ENCODE measurements at regions not wholly inside any gene's neighbourhood (a gene's known extent, or its start where the extent isn't known, plus 50 kb on each side); places are given as distances from the start of the nearest gene placed in this dataset.
"Not testable (repeated sequence)": the region's sequence is repeated elsewhere in the genome, so short reads cannot be mapped to it uniquely, and the experiment has no call there.

DNA sequence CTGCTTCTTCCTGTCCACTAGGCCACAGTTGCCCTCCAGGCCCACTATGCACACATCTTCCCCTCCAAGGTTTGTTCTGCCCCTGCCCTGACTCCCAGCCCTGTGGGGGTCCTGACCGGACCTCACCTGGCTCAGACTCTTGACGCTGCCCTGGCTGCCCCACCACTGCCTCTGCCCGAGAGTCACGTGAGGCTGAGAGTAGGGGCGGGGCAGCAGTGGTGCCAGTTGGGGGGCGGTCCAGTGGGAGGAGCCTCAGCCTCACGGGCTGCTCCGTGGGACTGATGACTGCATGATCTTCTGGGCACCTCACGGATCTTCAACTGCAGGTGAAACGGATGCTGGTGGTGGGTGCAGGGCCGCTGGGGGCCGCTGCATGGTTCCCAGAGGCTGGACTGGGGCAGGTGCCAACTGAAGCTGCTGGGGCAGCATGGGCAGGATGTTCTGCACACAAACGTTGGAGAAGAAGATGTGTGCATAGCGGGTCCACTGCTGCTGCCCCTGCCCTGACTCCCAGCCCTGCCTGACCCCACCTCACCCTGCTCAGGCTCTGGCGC lies 77.6 kb downstream of the HHIPL2 start:
- H3K27me3 ChIP-seq (ENCODE audit: control insufficient read depth in 1 of 2, insufficient read depth in 2 of 2, low read length in 1 of 2); H3K36me3 ChIP-seq (ENCODE audit: control insufficient read depth in 1 of 2, insufficient read depth in 2 of 2, low read length in 1 of 2); intact Hi-C loops (cut with DNase I); H3K4me3 ChIP-seq (ENCODE audit: low read length in 2 of 2); H3K9me3 ChIP-seq (ENCODE audit: control insufficient read depth, low read length); DNase-seq; H3K4me1 ChIP-seq (ENCODE audit: control insufficient read depth in 1 of 2, insufficient read depth in 2 of 2, low read length in 2 of 2); ATAC-seq (ENCODE audit: low FRiP score); H3K27ac ChIP-seq (ENCODE audit: low read depth in 1 of 2, low read length in 2 of 2): not testable (repeated sequence)
- WGBS, 2 donors = 81 to 86% methylated on average over 13 to 15 of the region's 15 CpGs

DNA sequence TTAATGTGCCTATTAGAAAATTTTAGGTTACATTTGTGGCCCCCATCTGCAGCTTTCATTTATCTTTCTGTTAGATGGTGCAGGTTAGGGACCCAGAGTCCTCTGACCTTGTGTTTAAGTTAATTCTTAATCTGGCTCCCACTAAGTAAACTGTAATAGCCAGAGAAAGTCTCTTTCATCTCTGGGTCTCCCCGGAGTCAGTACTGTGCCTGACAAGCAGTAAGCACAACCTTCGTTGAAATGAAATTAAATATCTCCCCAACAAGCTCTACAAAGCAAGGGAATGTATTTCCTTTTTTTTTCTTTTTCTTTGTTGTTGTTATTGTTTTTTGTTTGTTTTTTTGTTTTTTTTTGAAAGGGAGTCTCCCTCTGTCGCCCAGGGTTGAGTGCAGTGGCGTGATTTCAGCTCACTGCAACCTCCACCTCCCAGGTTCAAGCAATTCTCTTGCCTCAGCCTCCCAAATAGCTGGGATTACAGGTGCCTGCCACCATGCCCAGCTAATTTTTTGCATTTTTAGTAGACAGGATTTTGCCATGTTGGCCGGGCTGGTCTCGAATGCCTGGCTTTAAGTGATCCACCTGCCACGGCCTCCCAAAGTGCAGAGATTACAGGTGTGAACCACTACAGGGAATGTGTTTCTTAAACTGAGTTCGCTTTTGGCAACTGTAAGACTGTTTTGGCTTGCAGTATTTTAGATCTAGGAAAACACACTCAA lies 81.6 kb downstream of the HHIPL2 start:
- intact Hi-C loops (cut with DNase I) = loop anchor here in 1 of 2 donors (10.0 kb wide), 1 partner anchor 248 kb away; the partner anchor contains the start of genes AIDA and BROX
- no peak for DNase-seq

DNA sequence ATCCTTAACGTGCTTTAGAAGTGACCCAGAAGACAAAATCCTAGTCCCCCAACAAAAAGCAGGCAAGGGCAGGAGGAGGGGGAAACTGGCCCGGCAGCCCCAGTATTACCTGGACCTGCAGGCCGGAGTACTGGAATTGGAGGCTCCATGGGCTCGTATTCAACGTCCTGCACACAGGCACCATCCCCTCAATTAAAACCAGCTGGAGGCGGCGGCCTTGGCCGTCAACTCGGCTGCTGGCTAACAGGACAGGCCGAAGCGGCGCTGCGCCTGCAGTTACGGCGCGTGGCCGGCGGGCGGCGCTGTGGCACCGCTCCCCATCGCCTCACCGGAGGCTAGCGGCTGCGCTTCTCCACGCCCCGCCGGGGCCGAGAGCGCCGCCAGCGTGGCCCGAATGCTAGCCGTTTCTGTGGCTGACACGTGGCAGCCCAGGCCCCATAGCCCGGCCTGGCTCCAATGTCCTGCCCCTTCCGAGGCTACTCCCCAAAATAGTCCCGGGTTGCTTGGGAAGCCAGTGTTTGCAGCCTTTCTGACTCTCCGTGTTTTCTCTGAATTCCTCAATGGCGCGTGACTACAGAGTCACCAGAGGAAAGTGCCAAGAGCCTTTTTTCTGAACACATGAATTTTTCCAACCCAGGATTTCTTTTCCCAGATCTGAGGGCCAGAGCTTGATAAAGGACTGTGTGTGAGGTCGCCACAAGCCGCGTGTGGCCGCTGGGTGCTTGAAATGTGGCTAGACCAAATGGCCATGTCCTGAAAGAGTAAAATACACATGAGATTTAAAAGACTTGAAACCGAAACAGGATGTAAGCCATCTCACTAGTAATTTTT lies 82.5 kb downstream of the HHIPL2 start:
- 0% methylated on average over 46 of the region's 46 CpGs for WGBS, 2 donors

More for the DNA sequence above, 81.6 kb downstream of the HHIPL2 start:
- Histone ChIP-seq H3K27ac (ENCODE audit: low read depth in 1 of 2, low read length in 2 of 2) (peak overlapping the region; percentile 44 to 67), H3K9me3 (ENCODE audit: control insufficient read depth, low read length) (no peaks in the 10 kb centered on the region), H3K4me3 (ENCODE audit: low read length in 2 of 2) (no peak overlapping the region), H3K36me3 (ENCODE audit: control insufficient read depth in 1 of 2, insufficient read depth in 2 of 2, low read length in 1 of 2) (no peaks in the 10 kb centered on the region), H3K27me3 (ENCODE audit: control insufficient read depth in 1 of 2, insufficient read depth in 2 of 2, low read length in 1 of 2) (no peaks in the 10 kb centered on the region), H3K4me1 (ENCODE audit: control insufficient read depth in 1 of 2, insufficient read depth in 2 of 2, low read length in 2 of 2) (no peaks in the 10 kb centered on the region)
- WGBS, 2 donors = 92 to 93% methylated on average over 8 of the region's 8 CpGs
- no peak for ATAC-seq (ENCODE audit: low FRiP score)

GRCh38 chr1:222464841-222465210 lies 83.1 kb downstream of the HHIPL2 start:
- Histone ChIP-seq H3K27ac (ENCODE audit: low read depth in 1 of 2, low read length in 2 of 2) (peak overlapping the region in 1 of 2 donors; percentile 41), H3K36me3 (ENCODE audit: control insufficient read depth in 1 of 2, insufficient read depth in 2 of 2, low read length in 1 of 2) (no peaks in the 10 kb centered on the region), H3K4me3 (ENCODE audit: low read length in 2 of 2) (peak overlapping the region in 1 of 2 donors; percentile 29), H3K4me1 (ENCODE audit: control insufficient read depth in 1 of 2, insufficient read depth in 2 of 2, low read length in 2 of 2) (no peaks in the 10 kb centered on the region), H3K9me3 (ENCODE audit: control insufficient read depth, low read length) (no peaks in the 10 kb centered on the region), H3K27me3 (ENCODE audit: control insufficient read depth in 1 of 2, insufficient read depth in 2 of 2, low read length in 1 of 2) (no peaks in the 10 kb centered on the region)
- intact Hi-C loops (cut with DNase I) = loop anchor here (1.0 to 10.0 kb wide), 3 partner anchors 169 to 250 kb away; partner anchors contain the start of genes AIDA (in 1 of the 2) and BROX (in 1 of the 2)
- peak; percentile 69 to 86 for DNase-seq
- peak; percentile 58 for ATAC-seq (ENCODE audit: low FRiP score)
- WGBS, 2 donors = 17 to 18% methylated on average over 10 of the region's 10 CpGs

More for the DNA sequence above, 82.5 kb downstream of the HHIPL2 start:
- Histone ChIP-seq H3K4me3 (ENCODE audit: low read length in 2 of 2) (peak overlapping the region in 1 of 2 donors; percentile 29), H3K36me3 (ENCODE audit: control insufficient read depth in 1 of 2, insufficient read depth in 2 of 2, low read length in 1 of 2) (no peaks in the 10 kb centered on the region), H3K27ac (ENCODE audit: low read depth in 1 of 2, low read length in 2 of 2) (peak overlapping the region in 1 of 2 donors; percentile 64), H3K4me1 (ENCODE audit: control insufficient read depth in 1 of 2, insufficient read depth in 2 of 2, low read length in 2 of 2) (no peaks in the 10 kb centered on the region), H3K9me3 (ENCODE audit: control insufficient read depth, low read length) (no peaks in the 10 kb centered on the region), H3K27me3 (ENCODE audit: control insufficient read depth in 1 of 2, insufficient read depth in 2 of 2, low read length in 1 of 2) (no peaks in the 10 kb centered on the region)
- ATAC-seq (ENCODE audit: low FRiP score) = peak; percentile 100
- peak; percentile 97 for DNase-seq
- intact Hi-C loops (cut with DNase I) = loop anchor here (1.0 to 10.0 kb wide), 3 partner anchors 169 to 249 kb away; partner anchors contain the start of genes AIDA (in 1 of the 2) and BROX (in 1 of the 2)

- no peak for DNase-seq
- Histone ChIP-seq H3K4me1 (ENCODE audit: control insufficient read depth in 1 of 2, insufficient read depth in 2 of 2, low read length in 2 of 2) (no peaks in the 10 kb centered on the region), H3K36me3 (ENCODE audit: control insufficient read depth in 1 of 2, insufficient read depth in 2 of 2, low read length in 1 of 2) (no peaks in the 10 kb centered on the region), H3K9me3 (ENCODE audit: control insufficient read depth, low read length) (no peaks in the 10 kb centered on the region), H3K27ac (ENCODE audit: low read depth in 1 of 2, low read length in 2 of 2) (no peak overlapping the region), H3K27me3 (ENCODE audit: control insufficient read depth in 1 of 2, insufficient read depth in 2 of 2, low read length in 1 of 2) (no peaks in the 10 kb centered on the region), H3K4me3 (ENCODE audit: low read length in 2 of 2) (no peak overlapping the region)
- WGBS, 2 donors = 85 to 87% methylated on average over 8 of the region's 8 CpGs
- intact Hi-C loops (cut with DNase I) = loop anchor here in 1 of 2 donors (10.0 kb wide), 1 partner anchor 252 kb away; the partner anchor contains the start of genes AIDA and BROX
- ATAC-seq (ENCODE audit: low FRiP score) = no peak
Measured at GRCh38 chr1:222463059-222463730, 84.7 kb downstream of the HHIPL2 start.

DNA sequence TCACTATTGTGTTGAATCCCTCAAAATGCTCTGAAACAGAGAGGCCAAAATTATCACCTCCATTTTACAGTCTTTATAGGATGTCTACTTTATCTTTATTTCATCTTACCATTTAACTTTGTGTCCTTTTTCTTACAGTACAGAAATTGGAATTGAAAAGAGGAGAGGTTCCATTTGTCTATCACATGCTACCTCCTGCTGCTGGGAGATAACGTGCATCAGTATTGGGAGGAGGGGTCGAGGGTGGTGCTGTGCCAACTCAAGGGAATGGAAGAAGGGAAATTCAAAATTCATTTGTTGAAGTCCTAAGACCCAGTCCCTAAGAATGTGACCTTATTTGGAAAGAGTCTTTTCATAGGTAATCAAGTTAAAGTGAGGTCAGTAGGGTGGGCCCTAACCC lies 85.3 kb downstream of the HHIPL2 start:
- Histone ChIP-seq H3K4me1 (ENCODE audit: control insufficient read depth in 1 of 2, insufficient read depth in 2 of 2, low read length in 2 of 2) (no peaks in the 10 kb centered on the region), H3K36me3 (ENCODE audit: control insufficient read depth in 1 of 2, insufficient read depth in 2 of 2, low read length in 1 of 2) (no peaks in the 10 kb centered on the region), H3K27ac (ENCODE audit: low read depth in 1 of 2, low read length in 2 of 2) (no peak overlapping the region), H3K27me3 (ENCODE audit: control insufficient read depth in 1 of 2, insufficient read depth in 2 of 2, low read length in 1 of 2) (no peaks in the 10 kb centered on the region), H3K4me3 (ENCODE audit: low read length in 2 of 2) (no peak overlapping the region), H3K9me3 (ENCODE audit: control insufficient read depth, low read length) (no peaks in the 10 kb centered on the region)
- ATAC-seq (ENCODE audit: low FRiP score) = no peak
- intact Hi-C loops (cut with DNase I) = loop anchor here in 1 of 2 donors (10.0 kb wide), 1 partner anchor 252 kb away; the partner anchor contains the start of genes AIDA and BROX
- 83 to 84% methylated on average over 2 of the region's 2 CpGs for WGBS, 2 donors
- no peak for DNase-seq

GRCh38 chr1:222461941-222462340 lies 86.0 kb downstream of the HHIPL2 start:
- Histone ChIP-seq H3K4me1 (ENCODE audit: control insufficient read depth in 1 of 2, insufficient read depth in 2 of 2, low read length in 2 of 2) (no peaks in the 10 kb centered on the region), H3K27me3 (ENCODE audit: control insufficient read depth in 1 of 2, insufficient read depth in 2 of 2, low read length in 1 of 2) (no peaks in the 10 kb centered on the region), H3K9me3 (ENCODE audit: control insufficient read depth, low read length) (no peaks in the 10 kb centered on the region), H3K27ac (ENCODE audit: low read depth in 1 of 2, low read length in 2 of 2) (no peak overlapping the region), H3K36me3 (ENCODE audit: control insufficient read depth in 1 of 2, insufficient read depth in 2 of 2, low read length in 1 of 2) (no peaks in the 10 kb centered on the region), H3K4me3 (ENCODE audit: low read length in 2 of 2) (no peak overlapping the region)
- ATAC-seq (ENCODE audit: low FRiP score) (no peak), DNase-seq (no peak)
- intact Hi-C loops (cut with DNase I) = loop anchor here in 1 of 2 donors (10.0 kb wide), 1 partner anchor 253 kb away; the partner anchor contains the start of genes AIDA and BROX
- WGBS, 2 donors = 75 to 82% methylated on average over 2 of the region's 2 CpGs

- Histone ChIP-seq H3K27me3 (ENCODE audit: control insufficient read depth in 1 of 2, insufficient read depth in 2 of 2, low read length in 1 of 2) (no peaks in the 10 kb centered on the region), H3K9me3 (ENCODE audit: control insufficient read depth, low read length) (no peaks in the 10 kb centered on the region), H3K4me3 (ENCODE audit: low read length in 2 of 2) (no peak overlapping the region), H3K4me1 (ENCODE audit: control insufficient read depth in 1 of 2, insufficient read depth in 2 of 2, low read length in 2 of 2) (no peaks in the 10 kb centered on the region), H3K36me3 (ENCODE audit: control insufficient read depth in 1 of 2, insufficient read depth in 2 of 2, low read length in 1 of 2) (no peaks in the 10 kb centered on the region), H3K27ac (ENCODE audit: low read depth in 1 of 2, low read length in 2 of 2) (no peak overlapping the region)
- no peak for ATAC-seq (ENCODE audit: low FRiP score)
- intact Hi-C loops (cut with DNase I) = loop anchor here (5.0 to 10.0 kb wide), 4 partner anchors 255 to 1585 kb away; partner anchors contain the start of genes HLX (in 2 of the 2), AIDA (in 1 of the 2) and BROX (in 1 of the 2)
- no peak for DNase-seq
- WGBS, 2 donors = 83 to 84% methylated on average over 3 of the region's 3 CpGs
Measured at GRCh38 chr1:222459652-222460051, 88.3 kb downstream of the HHIPL2 start.
